ENCODE measurements at regions not wholly inside any gene's neighbourhood (a gene's known extent, or its start where the extent isn't known, plus 50 kb on each side); places are given as distances from the start of the nearest gene placed in this dataset.
"Not testable (repeated sequence)": the region's sequence is repeated elsewhere in the genome, so short reads cannot be mapped to it uniquely, and the experiment has no call there.

- H3K4me3 ChIP-seq; ATAC-seq (ENCODE audit: insufficient read depth, low FRiP score); DNase-seq; H3K9me3 ChIP-seq (ENCODE audit: control insufficient read depth in 4 of 4, insufficient read depth in 3 of 4, low read length in 3 of 4); H3K27me3 ChIP-seq (ENCODE audit: control insufficient read depth in 3 of 3, insufficient read depth in 3 of 3, low read length in 2 of 3); H3K4me1 ChIP-seq (ENCODE audit: control insufficient read depth in 5 of 5, insufficient read depth in 5 of 5, low read length in 5 of 5); H3K27ac ChIP-seq (ENCODE audit: low read depth in 1 of 2, low read length in 1 of 2); H3K36me3 ChIP-seq (ENCODE audit: control insufficient read depth in 4 of 4, insufficient read depth in 4 of 4, low read length in 4 of 4); H3K9ac ChIP-seq (ENCODE audit: insufficient read depth in 1 of 2, low read length in 2 of 2): not testable (repeated sequence)
- 63 to 67% methylated on average over 6 of the region's 6 CpGs for WGBS, 2 donors
Observed at GRCh38 chr6:57998858-57999619, 681.6 kb downstream of the PRIM2 start.

- H3K27ac ChIP-seq (ENCODE audit: low read depth in 1 of 2, low read length in 1 of 2); H3K4me3 ChIP-seq; H3K36me3 ChIP-seq (ENCODE audit: control insufficient read depth in 4 of 4, insufficient read depth in 4 of 4, low read length in 4 of 4); H3K9ac ChIP-seq (ENCODE audit: insufficient read depth in 1 of 2, low read length in 2 of 2); DNase-seq; H3K4me1 ChIP-seq (ENCODE audit: control insufficient read depth in 5 of 5, insufficient read depth in 5 of 5, low read length in 5 of 5); ATAC-seq (ENCODE audit: insufficient read depth, low FRiP score); H3K27me3 ChIP-seq (ENCODE audit: control insufficient read depth in 3 of 3, insufficient read depth in 3 of 3, low read length in 2 of 3); H3K9me3 ChIP-seq (ENCODE audit: control insufficient read depth in 4 of 4, insufficient read depth in 3 of 4, low read length in 3 of 4): not testable (repeated sequence)
- WGBS, 2 donors = 78 to 80% methylated on average over 5 of the region's 6 CpGs
Observed at GRCh38 chr6:58000233-58000632, 682.8 kb downstream of the PRIM2 start.

- ATAC-seq (ENCODE audit: insufficient read depth, low FRiP score); H3K9ac ChIP-seq (ENCODE audit: insufficient read depth in 1 of 2, low read length in 2 of 2); H3K4me3 ChIP-seq; H3K27me3 ChIP-seq (ENCODE audit: control insufficient read depth in 3 of 3, insufficient read depth in 3 of 3, low read length in 2 of 3); H3K27ac ChIP-seq (ENCODE audit: low read depth in 1 of 2, low read length in 1 of 2); H3K36me3 ChIP-seq (ENCODE audit: control insufficient read depth in 4 of 4, insufficient read depth in 4 of 4, low read length in 4 of 4); H3K4me1 ChIP-seq (ENCODE audit: control insufficient read depth in 5 of 5, insufficient read depth in 5 of 5, low read length in 5 of 5); H3K9me3 ChIP-seq (ENCODE audit: control insufficient read depth in 4 of 4, insufficient read depth in 3 of 4, low read length in 3 of 4): not testable (repeated sequence)
- peak in 1 of 3 donors; percentile 2 for DNase-seq
Observed at GRCh38 chr6:58003417-58004167, 686.2 kb downstream of the PRIM2 start.

GRCh38 chr6:58007334-58008000, 690.0 kb downstream of the PRIM2 start:
- not testable (repeated sequence) for H3K9me3 ChIP-seq (ENCODE audit: control insufficient read depth in 4 of 4, insufficient read depth in 3 of 4, low read length in 3 of 4); H3K9ac ChIP-seq (ENCODE audit: insufficient read depth in 1 of 2, low read length in 2 of 2); H3K36me3 ChIP-seq (ENCODE audit: control insufficient read depth in 4 of 4, insufficient read depth in 4 of 4, low read length in 4 of 4); H3K4me3 ChIP-seq; H3K4me1 ChIP-seq (ENCODE audit: control insufficient read depth in 5 of 5, insufficient read depth in 5 of 5, low read length in 5 of 5); H3K27me3 ChIP-seq (ENCODE audit: control insufficient read depth in 3 of 3, insufficient read depth in 3 of 3, low read length in 2 of 3); ATAC-seq (ENCODE audit: insufficient read depth, low FRiP score)
- peak; percentile 23 to 71 (median 64) for DNase-seq
- WGBS, 2 donors = 61 to 71% methylated on average over 4 of the region's 4 CpGs
- H3K27ac ChIP-seq (ENCODE audit: low read depth in 1 of 2, low read length in 1 of 2) = peak overlapping the region in 1 of 2 donors; percentile 67

GRCh38 chr6:58008001-58008335, 690.5 kb downstream of the PRIM2 start:
- H3K4me3 ChIP-seq; H3K9me3 ChIP-seq (ENCODE audit: control insufficient read depth in 4 of 4, insufficient read depth in 3 of 4, low read length in 3 of 4); H3K4me1 ChIP-seq (ENCODE audit: control insufficient read depth in 5 of 5, insufficient read depth in 5 of 5, low read length in 5 of 5); H3K27ac ChIP-seq (ENCODE audit: low read depth in 1 of 2, low read length in 1 of 2); ATAC-seq (ENCODE audit: insufficient read depth, low FRiP score); H3K9ac ChIP-seq (ENCODE audit: insufficient read depth in 1 of 2, low read length in 2 of 2); H3K36me3 ChIP-seq (ENCODE audit: control insufficient read depth in 4 of 4, insufficient read depth in 4 of 4, low read length in 4 of 4); H3K27me3 ChIP-seq (ENCODE audit: control insufficient read depth in 3 of 3, insufficient read depth in 3 of 3, low read length in 2 of 3): not testable (repeated sequence)
- peak in 2 of 3 donors; percentile 18 to 68 for DNase-seq

GRCh38 chr6:58011954-58012600, 694.6 kb downstream of the PRIM2 start:
- H3K27me3 ChIP-seq (ENCODE audit: control insufficient read depth in 3 of 3, insufficient read depth in 3 of 3, low read length in 2 of 3); H3K4me1 ChIP-seq (ENCODE audit: control insufficient read depth in 5 of 5, insufficient read depth in 5 of 5, low read length in 5 of 5); H3K9ac ChIP-seq (ENCODE audit: insufficient read depth in 1 of 2, low read length in 2 of 2); H3K36me3 ChIP-seq (ENCODE audit: control insufficient read depth in 4 of 4, insufficient read depth in 4 of 4, low read length in 4 of 4); H3K27ac ChIP-seq (ENCODE audit: low read depth in 1 of 2, low read length in 1 of 2); H3K4me3 ChIP-seq; H3K9me3 ChIP-seq (ENCODE audit: control insufficient read depth in 4 of 4, insufficient read depth in 3 of 4, low read length in 3 of 4); ATAC-seq (ENCODE audit: insufficient read depth, low FRiP score): not testable (repeated sequence)
- DNase-seq = peak in 2 of 3 donors; percentile 14 to 27
- WGBS, 2 donors = 83 to 87% methylated on average over 7 of the region's 8 CpGs

- H3K27ac ChIP-seq (ENCODE audit: low read depth in 1 of 2, low read length in 1 of 2); H3K4me1 ChIP-seq (ENCODE audit: control insufficient read depth in 5 of 5, insufficient read depth in 5 of 5, low read length in 5 of 5); H3K36me3 ChIP-seq (ENCODE audit: control insufficient read depth in 4 of 4, insufficient read depth in 4 of 4, low read length in 4 of 4); H3K9me3 ChIP-seq (ENCODE audit: control insufficient read depth in 4 of 4, insufficient read depth in 3 of 4, low read length in 3 of 4); DNase-seq; H3K27me3 ChIP-seq (ENCODE audit: control insufficient read depth in 3 of 3, insufficient read depth in 3 of 3, low read length in 2 of 3); ATAC-seq (ENCODE audit: insufficient read depth, low FRiP score); H3K9ac ChIP-seq (ENCODE audit: insufficient read depth in 1 of 2, low read length in 2 of 2); H3K4me3 ChIP-seq: not testable (repeated sequence)
- WGBS, 2 donors = 58 to 73% methylated on average over 4 of the region's 4 CpGs
Observed at GRCh38 chr6:58016614-58017013, 699.2 kb downstream of the PRIM2 start.

GRCh38 chr6:58028188-58028587, 710.8 kb downstream of the PRIM2 start:
- not testable (repeated sequence) for H3K4me3 ChIP-seq; H3K27ac ChIP-seq (ENCODE audit: low read depth in 1 of 2, low read length in 1 of 2); ATAC-seq (ENCODE audit: insufficient read depth, low FRiP score); H3K4me1 ChIP-seq (ENCODE audit: control insufficient read depth in 5 of 5, insufficient read depth in 5 of 5, low read length in 5 of 5); H3K27me3 ChIP-seq (ENCODE audit: control insufficient read depth in 3 of 3, insufficient read depth in 3 of 3, low read length in 2 of 3); H3K36me3 ChIP-seq (ENCODE audit: control insufficient read depth in 4 of 4, insufficient read depth in 4 of 4, low read length in 4 of 4); H3K9me3 ChIP-seq (ENCODE audit: control insufficient read depth in 4 of 4, insufficient read depth in 3 of 4, low read length in 3 of 4); H3K9ac ChIP-seq (ENCODE audit: insufficient read depth in 1 of 2, low read length in 2 of 2)
- peak in 1 of 3 donors; percentile 1 for DNase-seq
- WGBS, 2 donors = 66 to 81% methylated on average over 5 of the region's 5 CpGs
